Kidney (tissue), 13 donors: ENCODE measurements at regions not wholly inside any gene's neighbourhood (a gene's known extent, or its start where the extent isn't known, plus 50 kb on each side); places are given as distances from the start of the nearest gene placed in this dataset.

Experiments used
- DNase-seq, 5 donors: peaks; one replicate each; pipeline ENCODE4 v3.0.0-alpha.2; 2013 to 2020
- FAIRE-seq: peaks from 2 replicates; lab custom pipeline; 2012; peaks lifted over from hg19 to GRCh38; lab: Jason Lieb, UNC
- H3K27ac ChIP-seq, 2 donors: one replicate each; pipeline ENCODE4 v1.7.0; 2013; ENCODE audit warnings: low read depth in 2 of 2, low read length in 2 of 2, inconsistent platforms in 1 of 2
- H3K27me3 ChIP-seq: one replicate; pipeline ENCODE4 v1.7.1; 2013; ENCODE audit warnings: low read length, inconsistent platforms; ENCODE audit not compliant: control insufficient read depth, insufficient read depth
- H3K36me3 ChIP-seq, 3 donors: one replicate each; pipeline versions ENCODE4 v1.7.0 to v1.7.1; 2013; ENCODE audit warnings: low read length in 3 of 3, control low read depth in 1 of 3, inconsistent platforms in 1 of 3; ENCODE audit not compliant: insufficient read depth in 3 of 3, control insufficient read depth in 2 of 3
- H3K4me1 ChIP-seq, 3 donors: one replicate each; pipeline versions ENCODE4 v1.7.0 to v1.7.1; 2013; ENCODE audit warnings: low read length in 3 of 3, inconsistent platforms in 1 of 3, low read depth in 1 of 3; ENCODE audit not compliant: control insufficient read depth in 2 of 3, insufficient read depth in 2 of 3
- H3K4me3 ChIP-seq, 3 donors: one replicate each; pipeline versions ENCODE4 v1.7.0 to v1.8.1; 2013; ENCODE audit warnings: low read length in 3 of 3, control low read depth in 1 of 3, inconsistent platforms in 1 of 3
- H3K9ac ChIP-seq, 3 donors: one replicate each; pipeline versions ENCODE4 v1.7.0 to v1.7.1; 2013; ENCODE audit warnings: low read length in 3 of 3, control low read depth in 1 of 3, inconsistent platforms in 1 of 3
- H3K9me3 ChIP-seq, 3 donors: one replicate each; pipeline versions ENCODE4 v1.7.0 to v1.7.1; 2013; ENCODE audit warnings: low read length in 3 of 3, control low read depth in 1 of 3, inconsistent platforms in 1 of 3; ENCODE audit not compliant: control insufficient read depth in 2 of 3, insufficient read depth in 1 of 3
- intact Hi-C: fragments of 100-400 bp; cut with DNase I; formaldehyde crosslinking; loops from one replicate; pipeline ENCODE4 v1.11.1; 2022
- TF ChIP-seq, protein P1 (sequence below): IDR thresholded peaks from 3 replicates; pipeline ENCODE4 v1.5.1; 2012; ENCODE audit warnings: mild to moderate bottlenecking, moderate library complexity, borderline replicate concordance; ENCODE audit not compliant: insufficient read depth; ENCODE audit errors: extremely low read depth
- donor health status: control.
- donor health status: control.
- donor health status: control.
- donor health status: control.
- donor health status: control.
- donor health status: DM: yes; HTN: yes; CAD: no.
- donor health status: Normal renal cell carcinoma (clear cell type).

DNA sequence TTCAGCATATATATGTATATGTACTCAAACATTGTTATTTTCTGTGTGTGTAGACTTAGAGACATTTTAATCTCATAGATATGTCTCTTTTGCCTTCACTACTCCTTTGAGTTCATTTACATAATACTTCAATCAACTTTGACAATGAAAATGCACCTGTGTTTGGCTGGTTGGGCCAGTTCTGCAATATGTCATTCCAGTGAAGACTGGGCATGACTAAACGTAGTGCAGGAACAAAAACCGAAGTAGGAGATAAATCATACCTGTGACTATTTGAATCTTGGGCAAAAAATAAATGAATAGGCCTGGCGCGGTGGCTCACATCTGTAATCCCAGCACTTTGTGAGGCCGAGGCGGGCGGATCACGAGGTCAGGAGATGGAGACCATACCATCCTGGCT is 640.0 kb upstream of the ANO3 start:
- no peak overlapping the region for H3K4me3 ChIP-seq
- H3K27ac ChIP-seq: no peak overlapping the region
- no peak overlapping the region for H3K9ac ChIP-seq
- peaks cover 0 to 2% (median 0%) of the 10 kb centered on the region in 3 donors for H3K9me3 ChIP-seq
- TF ChIP-seq, protein P1, sequence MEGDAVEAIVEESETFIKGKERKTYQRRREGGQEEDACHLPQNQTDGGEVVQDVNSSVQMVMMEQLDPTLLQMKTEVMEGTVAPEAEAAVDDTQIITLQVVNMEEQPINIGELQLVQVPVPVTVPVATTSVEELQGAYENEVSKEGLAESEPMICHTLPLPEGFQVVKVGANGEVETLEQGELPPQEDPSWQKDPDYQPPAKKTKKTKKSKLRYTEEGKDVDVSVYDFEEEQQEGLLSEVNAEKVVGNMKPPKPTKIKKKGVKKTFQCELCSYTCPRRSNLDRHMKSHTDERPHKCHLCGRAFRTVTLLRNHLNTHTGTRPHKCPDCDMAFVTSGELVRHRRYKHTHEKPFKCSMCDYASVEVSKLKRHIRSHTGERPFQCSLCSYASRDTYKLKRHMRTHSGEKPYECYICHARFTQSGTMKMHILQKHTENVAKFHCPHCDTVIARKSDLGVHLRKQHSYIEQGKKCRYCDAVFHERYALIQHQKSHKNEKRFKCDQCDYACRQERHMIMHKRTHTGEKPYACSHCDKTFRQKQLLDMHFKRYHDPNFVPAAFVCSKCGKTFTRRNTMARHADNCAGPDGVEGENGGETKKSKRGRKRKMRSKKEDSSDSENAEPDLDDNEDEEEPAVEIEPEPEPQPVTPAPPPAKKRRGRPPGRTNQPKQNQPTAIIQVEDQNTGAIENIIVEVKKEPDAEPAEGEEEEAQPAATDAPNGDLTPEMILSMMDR: no peak
- no peak for DNase-seq
- H3K4me1 ChIP-seq: no peaks in the 10 kb centered on the region
- H3K27me3 ChIP-seq: no peaks in the 10 kb centered on the region
- H3K36me3 ChIP-seq: no peaks in the 10 kb centered on the region
- intact Hi-C loops: no loop called here
- FAIRE-seq: no peak

GRCh38 chr11:25702417-25702816 is 629.5 kb upstream of the ANO3 start:
- no peak for FAIRE-seq
- Histone ChIP-seq H3K4me1 (no peaks in the 10 kb centered on the region), H3K27me3 (no peaks in the 10 kb centered on the region)

GRCh38 chr11:25710975-25711374 is 621.0 kb upstream of the ANO3 start:
- DNase-seq: no peak
- Histone ChIP-seq H3K27me3 (no peaks in the 10 kb centered on the region), H3K9ac (no peak overlapping the region), H3K36me3 (no peaks in the 10 kb centered on the region), H3K4me1 (no peaks in the 10 kb centered on the region), H3K27ac (no peak overlapping the region), H3K9me3 (no peaks in the 10 kb centered on the region), H3K4me3 (no peak overlapping the region)
- intact Hi-C loops: no loop called here
- TF ChIP-seq, protein P1: no peak
- no peak for FAIRE-seq

More at GRCh38 chr11:25702417-25702816, 629.5 kb upstream of the ANO3 start:
- no peak for DNase-seq
- Histone ChIP-seq H3K4me3 (no peak overlapping the region), H3K27ac (no peak overlapping the region), H3K9me3 (no peaks in the 10 kb centered on the region), H3K36me3 (no peaks in the 10 kb centered on the region), H3K9ac (no peak overlapping the region)
- TF ChIP-seq, protein P1: no peak
- intact Hi-C loops: no loop called here

GRCh38 chr11:25727944-25728343 is 604.0 kb upstream of the ANO3 start:
- Histone ChIP-seq H3K4me1 (no peaks in the 10 kb centered on the region), H3K36me3 (no peaks in the 10 kb centered on the region), H3K9ac (no peak overlapping the region), H3K27ac (no peak overlapping the region), H3K4me3 (no peak overlapping the region), H3K9me3 (no peaks in the 10 kb centered on the region), H3K27me3 (no peaks in the 10 kb centered on the region)
- TF ChIP-seq, protein P1: no peak
- intact Hi-C loops: no loop called here
- no peak for DNase-seq
- no peak for FAIRE-seq
